ENCODE measurements at regions not wholly inside any gene's neighbourhood (a gene's known extent, or its start where the extent isn't known, plus 50 kb on each side); places are given as distances from the start of the nearest gene placed in this dataset.

GRCh38 chr5:25979086-25979485 lies 1059.3 kb downstream of the CDH9 start:
- Histone ChIP-seq H4K8ac (replicated peaks; ENCODE audit: insufficient read length, low read depth, low read length) (no peak overlapping the region), H4K5ac (ENCODE audit: insufficient read length, low read depth, low read length) (no peak overlapping the region), H4K91ac (ENCODE audit: insufficient read length, low read depth, low read length) (no peak overlapping the region), H3K79me1 (ENCODE audit: insufficient read depth, low read depth, low read length, poor library complexity, severe bottlenecking) (no peaks in the 10 kb centered on the region), H2BK120ac (ENCODE audit: low read depth, low read length, poor library complexity, severe bottlenecking) (no peak overlapping the region), H3K27me3 (ENCODE audit: insufficient read depth, low read length) (no peaks in the 10 kb centered on the region), H3T11ph (ENCODE audit: low read length) (no peak overlapping the region), H3K27ac (ENCODE audit: insufficient read length, low read depth, low read length) (no peak overlapping the region), H3K9ac (ENCODE audit: extremely low read depth, insufficient read length, low read length) (no peak overlapping the region), H2BK12ac (ENCODE audit: insufficient read length, low read depth, low read length) (no peak overlapping the region), H3K9me3 (ENCODE audit: control insufficient read depth, low read depth, low read length) (no peaks in the 10 kb centered on the region), H3K4me1 (ENCODE audit: insufficient read depth, low read length) (no peaks in the 10 kb centered on the region), H2BK15ac (ENCODE audit: low read depth, low read length) (no peak overlapping the region), H4K20me1 (ENCODE audit: control insufficient read depth, insufficient read depth, insufficient read length) (no peaks in the 10 kb centered on the region), H2BK20ac (ENCODE audit: low read depth, low read length, poor library complexity, severe bottlenecking) (no peak overlapping the region), H2BK5ac (ENCODE audit: insufficient read length, low read length) (no peak overlapping the region), H3K4ac (ENCODE audit: low read depth, low read length) (no peak overlapping the region), H3K4me2 (ENCODE audit: insufficient read depth, insufficient read length, low read length) (no peak overlapping the region), H2AK5ac (ENCODE audit: insufficient read length, low read length) (no peak overlapping the region), H3K56ac (ENCODE audit: insufficient read length, low read depth, low read length) (no peak overlapping the region), H3K23ac (ENCODE audit: insufficient read length, low read depth, low read length) (no peak overlapping the region), H2AFZ (ENCODE audit: low read length) (no peak overlapping the region), H3K79me2 (ENCODE audit: insufficient read depth, low read length) (no peaks in the 10 kb centered on the region), H3K18ac (ENCODE audit: insufficient read length, low read depth, low read length) (no peak overlapping the region), H3K23me2 (ENCODE audit: insufficient read length, low read depth, low read length, poor library complexity, severe bottlenecking) (no peaks in the 10 kb centered on the region), H3K14ac (ENCODE audit: insufficient read depth, low read length) (no peak overlapping the region)
- no CpG with 5 or more reads among the region's 1 CpG for WGBS (ENCODE audit: extremely low coverage, insufficient read length, low lambda C conversion rate)
- peaks cover 3 to 22% (median 18%) of the 10 kb centered on the region in 3 experiments; a peak in 6 of 7 replicates for H3K36me3 Mint-ChIP-seq (ENCODE audit: insufficient read depth in 1 of 3, low read depth in 3 of 3)
- TF ChIP-seq, protein P1, sequence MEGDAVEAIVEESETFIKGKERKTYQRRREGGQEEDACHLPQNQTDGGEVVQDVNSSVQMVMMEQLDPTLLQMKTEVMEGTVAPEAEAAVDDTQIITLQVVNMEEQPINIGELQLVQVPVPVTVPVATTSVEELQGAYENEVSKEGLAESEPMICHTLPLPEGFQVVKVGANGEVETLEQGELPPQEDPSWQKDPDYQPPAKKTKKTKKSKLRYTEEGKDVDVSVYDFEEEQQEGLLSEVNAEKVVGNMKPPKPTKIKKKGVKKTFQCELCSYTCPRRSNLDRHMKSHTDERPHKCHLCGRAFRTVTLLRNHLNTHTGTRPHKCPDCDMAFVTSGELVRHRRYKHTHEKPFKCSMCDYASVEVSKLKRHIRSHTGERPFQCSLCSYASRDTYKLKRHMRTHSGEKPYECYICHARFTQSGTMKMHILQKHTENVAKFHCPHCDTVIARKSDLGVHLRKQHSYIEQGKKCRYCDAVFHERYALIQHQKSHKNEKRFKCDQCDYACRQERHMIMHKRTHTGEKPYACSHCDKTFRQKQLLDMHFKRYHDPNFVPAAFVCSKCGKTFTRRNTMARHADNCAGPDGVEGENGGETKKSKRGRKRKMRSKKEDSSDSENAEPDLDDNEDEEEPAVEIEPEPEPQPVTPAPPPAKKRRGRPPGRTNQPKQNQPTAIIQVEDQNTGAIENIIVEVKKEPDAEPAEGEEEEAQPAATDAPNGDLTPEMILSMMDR (conservative IDR thresholded peaks at IDR 0.05): no peak
- H3K9me3 Mint-ChIP-seq: peaks cover 18 to 22% of the 10 kb centered on the region in 2 experiments
- DNase-seq: no peak
- no peak overlapping the region for H3K4me3 Mint-ChIP-seq
- H3K27me3 Mint-ChIP-seq (ENCODE audit: low read depth): no peaks in the 10 kb centered on the region
- H3K4me1 Mint-ChIP-seq: no peaks in the 10 kb centered on the region
- no peak overlapping the region for H3K27ac Mint-ChIP-seq
